PC-9 (cell line): ENCODE measurements at regions not wholly inside any gene's neighbourhood (a gene's known extent, or its start where the extent isn't known, plus 50 kb on each side); places are given as distances from the start of the nearest gene placed in this dataset.
"Not testable (repeated sequence)": the region's sequence is repeated elsewhere in the genome, so short reads cannot be mapped to it uniquely, and the experiment has no call there.

Source experiments
- BruUV-seq: library from RNA; stranded (reverse); fragments of 400-500 nt; replicated peaks from 2 replicates; lab custom pipeline; 2021; lab: Mats Ljungman, UMichigan
- CTCF ChIA-PET: fragments of 300-600 bp; sonication (Branson Sonifier 250); formaldehyde crosslinking; loops from one replicate; lab custom pipeline; 2022; ENCODE audit warnings: antibody characterized with exemption; lab: Charles Lee
- POLR2A ChIA-PET: fragments of 300-600 bp; sonication (Branson Sonifier 250); formaldehyde crosslinking; loops from one replicate; lab custom pipeline; 2022; ENCODE audit warnings: antibody characterized with exemption; ENCODE audit not compliant: unreplicated experiment; lab: Charles Lee
- DNase-seq, 2 experiments: peaks; one replicate each; pipeline versions ENCODE4 v3.0.0 to v3.0.0-alpha.2; 2015 to 2022; ENCODE audit warnings: mixed read lengths in 1 of 2
- H2AFZ ChIP-seq: fragments of 200-600 bp; sonication (generic); 2 replicates; pipeline ENCODE4 v1.8.1; 2017; ENCODE audit warnings: antibody characterized with exemption
- H3F3A ChIP-seq: fragments of 200-600 bp; sonication (generic); 2 replicates; pipeline ENCODE4 v1.8.1; 2017; ENCODE audit warnings: antibody characterized with exemption, mild to moderate bottlenecking, low read depth; ENCODE audit not compliant: insufficient read depth
- H3K27ac ChIP-seq: fragments of 200-600 bp; sonication (generic); 2 replicates; pipeline ENCODE4 v1.6.1; 2016; ENCODE audit warnings: mixed run types
- H3K27me3 ChIP-seq: fragments of 200-600 bp; sonication (generic); 2 replicates; pipeline ENCODE4 v1.6.1; 2016; ENCODE audit warnings: low read depth, mixed run types; ENCODE audit not compliant: insufficient read depth
- H3K36me3 ChIP-seq: fragments of 200-600 bp; sonication (generic); 2 replicates; pipeline ENCODE4 v1.6.1; 2016; ENCODE audit warnings: low read depth, mixed run types
- H3K4me1 ChIP-seq: fragments of 200-600 bp; sonication (generic); replicated peaks from 2 replicates; pipeline ENCODE4 v1.6.1; 2016; ENCODE audit warnings: mixed run types; ENCODE audit not compliant: insufficient read depth
- H3K4me2 ChIP-seq: fragments of 200-600 bp; sonication (generic); 2 replicates; pipeline ENCODE4 v1.6.1; 2017; ENCODE audit warnings: mixed run types
- H3K4me3 ChIP-seq: fragments of 200-600 bp; sonication (generic); 2 replicates; pipeline ENCODE4 v1.6.1; 2016; ENCODE audit warnings: mixed run types
- H3K79me2 ChIP-seq: fragments of 200-600 bp; sonication (generic); 2 replicates; pipeline ENCODE4 v1.6.1; 2017; ENCODE audit warnings: low read depth, mixed run types
- H3K9me2 ChIP-seq: fragments of 200-600 bp; sonication (generic); 2 replicates; pipeline ENCODE4 v1.8.1; 2017; ENCODE audit warnings: mild to moderate bottlenecking; ENCODE audit not compliant: insufficient read depth
- H3K9me3 ChIP-seq: fragments of 200-600 bp; sonication (generic); 2 replicates; pipeline ENCODE4 v1.8.1; 2016; ENCODE audit warnings: low read depth; ENCODE audit not compliant: insufficient read depth
- H4K20me1 ChIP-seq: fragments of 200-600 bp; sonication (generic); 2 replicates; pipeline ENCODE4 v1.8.1; 2017; ENCODE audit not compliant: insufficient read depth
- CTCF ChIP-seq: fragments of 200-600 bp; sonication (generic); conservative IDR thresholded peaks from 2 replicates; pipeline ENCODE4 v1.6.1; 2017; ENCODE audit warnings: mixed run types, antibody characterized with exemption, mild to moderate bottlenecking, moderate library complexity
- EZH2 ChIP-seq: fragments of 200-600 bp; sonication (generic); IDR thresholded peaks from 2 replicates; pipeline ENCODE4 v1.8.0; 2017; ENCODE audit warnings: antibody characterized with exemption, low read depth
- intact Hi-C: fragments of 100-400 bp; cut with micrococcal nuclease; formaldehyde crosslinking; loops from one replicate; pipeline ENCODE4 v1.10.0; 2022; ENCODE audit not compliant: unreplicated experiment

- TF ChIP-seq CTCF (no peak), EZH2 (no peak)
- Histone ChIP-seq H3K9me3 (no peaks in the 10 kb centered on the region), H4K20me1 (no peaks in the 10 kb centered on the region), H3K36me3 (no peaks in the 10 kb centered on the region), H3K9me2 (no peaks in the 10 kb centered on the region), H3F3A (no peaks in the 10 kb centered on the region), H3K27me3 (peaks cover 85% of the 10 kb centered on the region), H3K4me1 (no peaks in the 10 kb centered on the region), H3K4me3 (no peak overlapping the region), H3K79me2 (no peaks in the 10 kb centered on the region), H2AFZ (no peak overlapping the region), H3K27ac (no peak overlapping the region), H3K4me2 (no peak overlapping the region)
- intact Hi-C loops: no loop called here
- CTCF ChIA-PET: no interaction called here
- no peak for DNase-seq
- no TSS peak for BruUV-seq
- POLR2A ChIA-PET: no interaction called here
These were observed 200.2 kb upstream of the MYL2 start for GRCh38 chr12:111120578-111120977.

GRCh38 chr12:111117017-111117416 is 196.6 kb upstream of the MYL2 start:
- Histone ChIP-seq H3K79me2 (no peaks in the 10 kb centered on the region), H4K20me1 (no peaks in the 10 kb centered on the region), H3K4me2 (no peak overlapping the region), H3F3A (no peaks in the 10 kb centered on the region), H3K4me1 (no peaks in the 10 kb centered on the region), H3K4me3 (no peak overlapping the region), H3K9me3 (no peaks in the 10 kb centered on the region), H3K36me3 (no peaks in the 10 kb centered on the region), H2AFZ (no peak overlapping the region), H3K27ac (no peak overlapping the region), H3K9me2 (no peaks in the 10 kb centered on the region), H3K27me3 (peaks cover 74% of the 10 kb centered on the region)
- no peak for DNase-seq
- intact Hi-C loops: no loop called here
- no TSS peak for BruUV-seq
- POLR2A ChIA-PET: no interaction called here
- TF ChIP-seq CTCF (no peak), EZH2 (no peak)
- CTCF ChIA-PET: no interaction called here

GRCh38 chr12:111113313-111113712 is 192.9 kb upstream of the MYL2 start:
- BruUV-seq, H3K4me1 ChIP-seq, intact Hi-C loops, CTCF ChIA-PET, H4K20me1 ChIP-seq, H3K4me2 ChIP-seq, H2AFZ ChIP-seq, H3K79me2 ChIP-seq, POLR2A ChIA-PET, DNase-seq, H3F3A ChIP-seq, H3K9me3 ChIP-seq, H3K27ac ChIP-seq, H3K4me3 ChIP-seq, H3K36me3 ChIP-seq, H3K9me2 ChIP-seq: not testable (repeated sequence)
- H3K27me3 ChIP-seq: peaks cover 73% of the 10 kb centered on the region

- Histone ChIP-seq H3K36me3 (no peaks in the 10 kb centered on the region), H3K4me1 (no peaks in the 10 kb centered on the region), H4K20me1 (no peaks in the 10 kb centered on the region), H3F3A (no peaks in the 10 kb centered on the region), H3K4me2 (no peak overlapping the region), H3K27me3 (peaks cover 73% of the 10 kb centered on the region), H3K4me3 (no peak overlapping the region), H2AFZ (no peak overlapping the region), H3K9me3 (no peaks in the 10 kb centered on the region), H3K27ac (no peak overlapping the region), H3K9me2 (no peaks in the 10 kb centered on the region), H3K79me2 (no peaks in the 10 kb centered on the region)
- DNase-seq: no peak
- intact Hi-C loops: no loop called here
- ChIA-PET POLR2A (no interaction called here), CTCF (no interaction called here)
- TF ChIP-seq CTCF: no peak
- TF ChIP-seq EZH2: no peak
- BruUV-seq: no TSS peak
These were observed 192.1 kb upstream of the MYL2 start for GRCh38 chr12:111112311-111113098.
